HepG2 (cell line): ENCODE measurements at regions not wholly inside any gene's neighbourhood (a gene's known extent, or its start where the extent isn't known, plus 50 kb on each side); places are given as distances from the start of the nearest gene placed in this dataset.

Source experiments
- ATAC-seq: fragments of 200-7000 bp; cut with Tn5 transposase; 3 replicates; pipeline ENCODE4 v1.9.1; 2020; ENCODE audit warnings: mild to moderate bottlenecking, moderate library complexity
- BruUV-seq: library from RNA; stranded (reverse); fragments of 400-500 nt; replicated peaks from 2 replicates; lab custom pipeline; 2021; lab: Mats Ljungman, UMichigan
- CTCF ChIA-PET: fragments of 300-600 bp; formaldehyde crosslinking; extraction: SDS; loops from one replicate; lab custom pipeline; 2021; ENCODE audit warnings: low total read pairs, inconsistent platforms, low intra/inter-chr PET ratio; lab: Yijun Ruan, JAX
- POLR2A ChIA-PET: fragments of 350-600 bp; sonication (Branson Sonifier 250); formaldehyde crosslinking; loops from one replicate; lab custom pipeline; 2020; ENCODE audit warnings: antibody characterized with exemption, inconsistent platforms; lab: Yijun Ruan, JAX
- DNase-seq: peaks from one replicate; pipeline ENCODE4 v3.0.0-alpha.2; 2015; ENCODE audit warnings: low spot score
- FAIRE-seq: peaks from 3 replicates; lab custom pipeline; 2011; peaks lifted over from hg19 to GRCh38; lab: Jason Lieb, UNC
- H2AFZ ChIP-seq: one replicate; pipeline ENCODE4 v1.6.1; 2011; ENCODE audit warnings: low read length, inconsistent platforms
- H3K27ac ChIP-seq: fragments of 300-600 bp; 3 replicates; pipeline ENCODE4 v1.8.0; 2011; ENCODE audit warnings: mixed run types, mild to moderate bottlenecking, mixed read lengths, low read length, inconsistent platforms; ENCODE audit not compliant: insufficient read depth; ENCODE audit errors: extremely low read length
- H3K27me3 ChIP-seq, 2 experiments: fragments of 200-600 bp in 1 of 2; 2 replicates in 1 of 2; 3 replicates in 1 of 2; pipeline versions ENCODE4 v1.6.0 to v1.8.0; 2011; ENCODE audit warnings: low read length in 2 of 2, mild to moderate bottlenecking in 2 of 2, moderate library complexity in 2 of 2, inconsistent platforms in 1 of 2; ENCODE audit not compliant: insufficient read depth in 2 of 2, control insufficient read depth in 1 of 2
- H3K36me3 ChIP-seq, 2 experiments: fragments of 200-600 bp in 1 of 2; replicated peaks in 1 of 2; 2 replicates in 1 of 2; 3 replicates in 1 of 2; pipeline versions ENCODE4 v1.5.1 to v1.8.0; 2011; ENCODE audit warnings: low read length in 2 of 2, inconsistent platforms in 1 of 2; ENCODE audit not compliant: insufficient read depth in 2 of 2, control insufficient read depth in 1 of 2
- H3K4me1 ChIP-seq: 2 replicates; pipeline ENCODE4 v1.5.1; 2012; ENCODE audit warnings: low read length, inconsistent platforms; ENCODE audit not compliant: insufficient read depth
- H3K4me2 ChIP-seq: 2 replicates; pipeline ENCODE4 v1.6.0; 2011; ENCODE audit warnings: low read depth, low read length, inconsistent platforms
- H3K4me3 ChIP-seq, 3 experiments: fragments of 200-600 bp in 1 of 3; sonication (generic), shearing (Covaris generic) in 1 of 3; replicated peaks in 1 of 3; 2 replicates each; pipeline ENCODE4 v1.5.1; 2011 to 2016; ENCODE audit warnings: low read length in 3 of 3, inconsistent platforms in 2 of 3, low read depth in 2 of 3, mild to moderate bottlenecking in 2 of 3, control low read depth in 1 of 3, mixed read lengths in 1 of 3; ENCODE audit not compliant: insufficient read depth in 1 of 3
- H3K79me2 ChIP-seq: one replicate; pipeline ENCODE4 v1.6.1; 2011; ENCODE audit warnings: low read length, inconsistent platforms; ENCODE audit not compliant: insufficient read depth
- H3K9ac ChIP-seq: 2 replicates; pipeline ENCODE4 v1.6.0; 2011; ENCODE audit warnings: mild to moderate bottlenecking, low read depth, low read length, inconsistent platforms; ENCODE audit not compliant: insufficient read depth
- H3K9me3 ChIP-seq: 2 replicates; pipeline ENCODE4 v1.5.1; 2012; ENCODE audit warnings: mild to moderate bottlenecking, low read length
- H4K20me1 ChIP-seq: 2 replicates; pipeline ENCODE4 v1.6.0; 2011; ENCODE audit warnings: inconsistent platforms, mild to moderate bottlenecking, low read length, moderate library complexity; ENCODE audit not compliant: insufficient read depth
- ATF3 ChIP-seq: sonication (generic); formaldehyde crosslinking; IDR thresholded peaks from 2 replicates; pipeline ENCODE4 v1.4.0; 2020; ENCODE audit warnings: missing genetic modification reagents
- DDIT3 ChIP-seq: sonication (generic); formaldehyde crosslinking; IDR thresholded peaks from 2 replicates; pipeline ENCODE4 v1.4.0; 2020; ENCODE audit warnings: mild to moderate bottlenecking, missing genetic modification reagents
- DPF2 ChIP-seq: sonication (generic); formaldehyde crosslinking; IDR thresholded peaks from 2 replicates; pipeline ENCODE4 v1.4.0; 2020; ENCODE audit warnings: mild to moderate bottlenecking, low read depth, missing genetic modification reagents, borderline replicate concordance
- GATAD1 ChIP-seq: IDR thresholded peaks from 2 replicates; pipeline ENCODE4 v1.6.1; 2016; ENCODE audit warnings: missing genetic modification reagents, missing compliant biosample characterization
- KDM2A ChIP-seq: sonication (generic); formaldehyde crosslinking; IDR thresholded peaks from 2 replicates; pipeline ENCODE4 v1.4.0; 2020; ENCODE audit warnings: low read depth, missing genetic modification reagents, borderline replicate concordance
- MAZ ChIP-seq, 2 experiments: sonication (generic) in 1 of 2; formaldehyde crosslinking in 1 of 2; IDR thresholded peaks; 2 replicates each; pipeline versions ENCODE4 v1.5.0 to v1.6.1; 2012 to 2020; ENCODE audit warnings: low read depth in 2 of 2, mild to moderate bottlenecking in 2 of 2, borderline replicate concordance in 1 of 2, improper control_type of control experiment in 1 of 2, low read length in 1 of 2, missing genetic modification reagents in 1 of 2, moderate library complexity in 1 of 2
- MEIS2 ChIP-seq: sonication (generic); formaldehyde crosslinking; IDR thresholded peaks from 2 replicates; pipeline ENCODE4 v1.9.0; 2021; ENCODE audit warnings: mild to moderate bottlenecking, missing genetic modification reagents
- MYC ChIP-seq: sonication (generic); formaldehyde crosslinking; IDR thresholded peaks from 2 replicates; pipeline ENCODE4 v1.9.0; 2021; ENCODE audit warnings: missing genetic modification reagents, borderline replicate concordance
- NAIF1 ChIP-seq: sonication (generic); formaldehyde crosslinking; IDR thresholded peaks from 2 replicates; pipeline ENCODE4 v1.5.0; 2020; ENCODE audit warnings: mild to moderate bottlenecking, missing genetic modification reagents, borderline replicate concordance
- PRMT3 ChIP-seq: sonication (generic); formaldehyde crosslinking; IDR thresholded peaks from 2 replicates; pipeline ENCODE4 v1.8.1; 2022; ENCODE audit warnings: low read depth, mild to moderate bottlenecking, moderate library complexity, missing genetic modification reagents, borderline replicate concordance
- THAP8 ChIP-seq: sonication (generic); formaldehyde crosslinking; IDR thresholded peaks from 2 replicates; pipeline ENCODE4 v1.5.1; 2020; ENCODE audit warnings: missing genetic modification reagents, mild to moderate bottlenecking, borderline replicate concordance
- ZBTB10 ChIP-seq: sonication (generic); formaldehyde crosslinking; IDR thresholded peaks from 2 replicates; pipeline ENCODE4 v1.4.0; 2020; ENCODE audit warnings: missing genetic modification reagents, borderline replicate concordance
- ZBTB20 ChIP-seq: sonication (generic); formaldehyde crosslinking; IDR thresholded peaks from 2 replicates; pipeline ENCODE4 v1.8.1; 2023; ENCODE audit warnings: missing genetic modification reagents, low read depth, mild to moderate bottlenecking, borderline replicate concordance
- ZNF263 ChIP-seq: sonication (generic); formaldehyde crosslinking; IDR thresholded peaks from 2 replicates; pipeline ENCODE4 v1.4.0; 2020; ENCODE audit warnings: missing genetic modification reagents
- ZNF512 ChIP-seq: sonication (generic); formaldehyde crosslinking; IDR thresholded peaks from 2 replicates; pipeline ENCODE4 v1.4.0; 2020; ENCODE audit warnings: mild to moderate bottlenecking, missing genetic modification reagents
- WGBS: methylation state at CpG from one replicate; pipeline ENCODE4 v1.1.6; 2017; ENCODE audit warnings: low lambda C conversion rate; 5-methylcytosine and 5-hydroxymethylcytosine counted together
- in situ Hi-C: cut with HindIII; loops from 2 replicates; pipeline ENCODE4 v1.10.0; 2017; ENCODE audit warnings: low pct_unique_long_range_greater_than_20kb; ENCODE audit not compliant: extremely low pct_ligation_motif_present
- intact Hi-C: fragments of 100-400 bp; cut with micrococcal nuclease; formaldehyde crosslinking; loops from one replicate; pipeline ENCODE4 v1.10.0; 2022; ENCODE audit not compliant: unreplicated experiment

GRCh38 chr7:25659841-25660240 lies 431.6 kb upstream of the NPVF start (continued):
- TF ChIP-seq ZBTB10 (CRISPR knock-in tag) (no peak), DDIT3 (CRISPR knock-in tag) (no peak), ATF3 (CRISPR knock-in tag) (no peak)

- BruUV-seq = no TSS peak
- no peaks in the 10 kb centered on the region for H3K9me3 ChIP-seq
- no peak for DNase-seq
- H2AFZ ChIP-seq = no peak overlapping the region
- no peaks in the 10 kb centered on the region for H3K4me1 ChIP-seq
- H3K4me2 ChIP-seq = no peak overlapping the region
- in situ Hi-C loops = no loop called here
- no peak overlapping the region for H3K27ac ChIP-seq
- ATAC-seq = no peak
- no peaks in the 10 kb centered on the region for H3K79me2 ChIP-seq
- no peak overlapping the region for H3K4me3 ChIP-seq
- no peaks in the 10 kb centered on the region for H4K20me1 ChIP-seq
- no peak for FAIRE-seq
- CTCF ChIA-PET = no interaction called here
- no peak overlapping the region for H3K9ac ChIP-seq
- H3K36me3 ChIP-seq = no peaks in the 10 kb centered on the region
- POLR2A ChIA-PET = no interaction called here
- intact Hi-C loops = no loop called here
- 26% methylated on average over 10 of the region's 10 CpGs for WGBS
- peaks cover 0 to 7% of the 10 kb centered on the region in 2 experiments; a peak in 1 of 5 replicates for H3K27me3 ChIP-seq
- TF ChIP-seq ZBTB20 (CRISPR knock-in tag) = no peak
- no peak for TF ChIP-seq MAZ (IDR thresholded peaks at IDR 0.05; ENCODE audit: borderline replicate concordance, low read depth, low read length)
- TF ChIP-seq MAZ (CRISPR knock-in tag; IDR thresholded peaks at IDR 0.05; ENCODE audit: low read depth) = no peak
- TF ChIP-seq PRMT3 = no peak
- TF ChIP-seq ZNF263 (CRISPR knock-in tag) = no peak
- TF ChIP-seq THAP8 (CRISPR knock-in tag) = no peak
- no peak for TF ChIP-seq GATAD1 (CRISPR knock-in tag)
- TF ChIP-seq MEIS2 = no peak
- no peak for TF ChIP-seq KDM2A (CRISPR knock-in tag)
- no peak for TF ChIP-seq DPF2 (CRISPR knock-in tag)
- no peak for TF ChIP-seq ZNF512 (CRISPR knock-in tag)
- TF ChIP-seq MYC = no peak
- TF ChIP-seq NAIF1 (CRISPR knock-in tag) = no peak
Measured at GRCh38 chr7:25662841-25663800, 434.8 kb upstream of the NPVF start.
